DND-41 (cell line): ENCODE measurements at regions not wholly inside any gene's neighbourhood (a gene's known extent, or its start where the extent isn't known, plus 50 kb on each side); places are given as distances from the start of the nearest gene placed in this dataset.

Experiments used
- EZH2 ChIP-seq: IDR thresholded peaks from 3 replicates; pipeline ENCODE4 v1.6.1; 2012; ENCODE audit warnings: borderline replicate concordance, low read depth, mild to moderate bottlenecking, moderate library complexity, low read length, inconsistent platforms; ENCODE audit not compliant: severe bottlenecking
- TF ChIP-seq, protein P1 (sequence below): IDR thresholded peaks from 2 replicates; pipeline ENCODE4 v1.5.1; 2012; ENCODE audit warnings: borderline replicate concordance, low read length, moderate library complexity, mild to moderate bottlenecking; ENCODE audit not compliant: poor library complexity, severe bottlenecking; ENCODE audit errors: extremely low read depth

DNA sequence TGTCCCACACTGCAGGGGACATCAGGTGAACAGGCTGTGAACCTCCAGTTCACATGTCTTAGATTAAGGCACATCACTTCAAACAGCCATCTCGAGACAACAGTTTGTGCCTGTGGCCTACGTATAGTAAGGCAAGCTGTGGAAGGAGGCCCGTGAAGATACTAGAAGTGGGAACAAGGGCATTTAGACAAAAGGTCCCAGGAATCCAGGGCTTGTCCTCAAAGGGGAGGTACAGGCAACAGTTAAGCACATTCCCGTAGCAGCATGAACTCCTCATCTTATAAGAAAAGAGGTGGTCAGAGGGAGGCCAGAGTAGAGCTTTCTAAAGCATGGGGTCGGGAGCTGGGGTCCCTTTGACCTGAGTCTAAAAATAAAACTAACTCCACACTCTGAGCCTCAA lies 122.5 kb upstream of the TRPM3 start:
- TF ChIP-seq, protein P1, sequence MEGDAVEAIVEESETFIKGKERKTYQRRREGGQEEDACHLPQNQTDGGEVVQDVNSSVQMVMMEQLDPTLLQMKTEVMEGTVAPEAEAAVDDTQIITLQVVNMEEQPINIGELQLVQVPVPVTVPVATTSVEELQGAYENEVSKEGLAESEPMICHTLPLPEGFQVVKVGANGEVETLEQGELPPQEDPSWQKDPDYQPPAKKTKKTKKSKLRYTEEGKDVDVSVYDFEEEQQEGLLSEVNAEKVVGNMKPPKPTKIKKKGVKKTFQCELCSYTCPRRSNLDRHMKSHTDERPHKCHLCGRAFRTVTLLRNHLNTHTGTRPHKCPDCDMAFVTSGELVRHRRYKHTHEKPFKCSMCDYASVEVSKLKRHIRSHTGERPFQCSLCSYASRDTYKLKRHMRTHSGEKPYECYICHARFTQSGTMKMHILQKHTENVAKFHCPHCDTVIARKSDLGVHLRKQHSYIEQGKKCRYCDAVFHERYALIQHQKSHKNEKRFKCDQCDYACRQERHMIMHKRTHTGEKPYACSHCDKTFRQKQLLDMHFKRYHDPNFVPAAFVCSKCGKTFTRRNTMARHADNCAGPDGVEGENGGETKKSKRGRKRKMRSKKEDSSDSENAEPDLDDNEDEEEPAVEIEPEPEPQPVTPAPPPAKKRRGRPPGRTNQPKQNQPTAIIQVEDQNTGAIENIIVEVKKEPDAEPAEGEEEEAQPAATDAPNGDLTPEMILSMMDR = no peak
- no peak for TF ChIP-seq EZH2
